ENCODE measurements at regions not wholly inside any gene's neighbourhood (a gene's known extent, or its start where the extent isn't known, plus 50 kb on each side); places are given as distances from the start of the nearest gene placed in this dataset.

DNA sequence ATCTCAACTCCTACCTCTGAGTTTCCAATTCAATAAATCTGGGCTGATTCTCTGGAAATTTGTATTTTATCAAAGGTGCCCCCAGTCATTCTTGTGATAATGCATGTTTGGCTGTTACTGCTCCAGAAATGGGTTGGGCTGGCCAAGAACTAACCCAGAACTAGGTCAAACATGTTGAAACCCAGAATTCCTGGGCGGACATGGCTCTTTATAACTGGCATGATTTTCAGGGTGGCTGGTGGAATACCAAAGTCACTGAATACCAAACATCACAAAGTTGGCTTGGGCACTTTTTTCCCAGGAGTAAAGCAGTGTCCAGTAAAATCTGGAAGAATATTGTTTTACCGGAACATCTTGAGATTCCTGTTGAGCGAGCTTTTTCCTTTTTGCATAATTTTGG, 89.4 kb upstream of the S1PR1 start:
- DNase-seq (ENCODE audit: low spot score): no peak
- H3K4me3 ChIP-seq: no peak overlapping the region
- no peaks in the 10 kb centered on the region for H3K36me3 Mint-ChIP-seq
- no peak overlapping the region for H3K4me2 ChIP-seq
- H3K4me1 Mint-ChIP-seq: peaks cover 40% of the 10 kb centered on the region
- no peak overlapping the region for H3K4me3 Mint-ChIP-seq
- H2AFZ ChIP-seq (replicated peaks): no peak overlapping the region
- H3K9me3 Mint-ChIP-seq: no peaks in the 10 kb centered on the region
- no peaks in the 10 kb centered on the region for H3K79me2 ChIP-seq (ENCODE audit: low read depth)
- TF ChIP-seq, protein P1, sequence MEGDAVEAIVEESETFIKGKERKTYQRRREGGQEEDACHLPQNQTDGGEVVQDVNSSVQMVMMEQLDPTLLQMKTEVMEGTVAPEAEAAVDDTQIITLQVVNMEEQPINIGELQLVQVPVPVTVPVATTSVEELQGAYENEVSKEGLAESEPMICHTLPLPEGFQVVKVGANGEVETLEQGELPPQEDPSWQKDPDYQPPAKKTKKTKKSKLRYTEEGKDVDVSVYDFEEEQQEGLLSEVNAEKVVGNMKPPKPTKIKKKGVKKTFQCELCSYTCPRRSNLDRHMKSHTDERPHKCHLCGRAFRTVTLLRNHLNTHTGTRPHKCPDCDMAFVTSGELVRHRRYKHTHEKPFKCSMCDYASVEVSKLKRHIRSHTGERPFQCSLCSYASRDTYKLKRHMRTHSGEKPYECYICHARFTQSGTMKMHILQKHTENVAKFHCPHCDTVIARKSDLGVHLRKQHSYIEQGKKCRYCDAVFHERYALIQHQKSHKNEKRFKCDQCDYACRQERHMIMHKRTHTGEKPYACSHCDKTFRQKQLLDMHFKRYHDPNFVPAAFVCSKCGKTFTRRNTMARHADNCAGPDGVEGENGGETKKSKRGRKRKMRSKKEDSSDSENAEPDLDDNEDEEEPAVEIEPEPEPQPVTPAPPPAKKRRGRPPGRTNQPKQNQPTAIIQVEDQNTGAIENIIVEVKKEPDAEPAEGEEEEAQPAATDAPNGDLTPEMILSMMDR (IDR thresholded peaks at IDR 0.05): no peak
- H4K20me1 ChIP-seq (ENCODE audit: low read depth): no peaks in the 10 kb centered on the region
- H3K4me1 ChIP-seq: no peaks in the 10 kb centered on the region
- no peaks in the 10 kb centered on the region for H3K36me3 ChIP-seq
- H3K9ac ChIP-seq: no peak overlapping the region
- no peaks in the 10 kb centered on the region for H3K9me3 ChIP-seq (ENCODE audit: low read depth)
- peak overlapping the region; percentile 22 for H3K27ac Mint-ChIP-seq
- H3K27me3 Mint-ChIP-seq (ENCODE audit: insufficient read depth, low read depth): peaks cover under 1% of the 10 kb centered on the region
- H3K27me3 ChIP-seq: no peaks in the 10 kb centered on the region
- no peak overlapping the region for H3K27ac ChIP-seq
- H3F3A ChIP-seq (ENCODE audit: low read depth): no peaks in the 10 kb centered on the region

DNA sequence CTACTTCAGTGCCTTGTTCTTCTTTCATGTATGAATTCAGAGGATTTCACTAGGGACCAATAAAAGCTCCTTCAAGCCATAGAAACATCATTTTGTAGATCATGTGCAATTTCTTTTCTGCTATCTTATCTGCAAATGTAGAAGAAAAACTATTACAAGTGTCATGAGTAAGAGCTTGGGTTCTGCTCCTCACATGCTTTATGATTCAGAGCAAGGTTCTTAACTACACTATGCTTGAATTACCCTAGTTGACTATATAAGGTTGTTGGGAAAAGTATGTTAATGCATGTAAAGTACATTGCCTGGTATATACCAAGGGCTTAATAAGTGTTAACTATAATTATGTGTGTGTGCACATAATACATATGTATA, 91.4 kb upstream of the S1PR1 start:
- Histone ChIP-seq H3K9ac (no peak overlapping the region), H3K27ac (no peak overlapping the region), H4K20me1 (ENCODE audit: low read depth) (no peaks in the 10 kb centered on the region), H2AFZ (replicated peaks) (no peak overlapping the region), H3K36me3 (no peaks in the 10 kb centered on the region), H3F3A (ENCODE audit: low read depth) (no peaks in the 10 kb centered on the region), H3K4me2 (no peak overlapping the region), H3K4me3 (no peak overlapping the region), H3K9me3 (ENCODE audit: low read depth) (no peaks in the 10 kb centered on the region), H3K27me3 (no peaks in the 10 kb centered on the region), H3K4me1 (no peaks in the 10 kb centered on the region), H3K79me2 (ENCODE audit: low read depth) (no peaks in the 10 kb centered on the region)
- DNase-seq (ENCODE audit: low spot score): no peak
- no peaks in the 10 kb centered on the region for H3K27me3 Mint-ChIP-seq (ENCODE audit: insufficient read depth, low read depth)
- H3K36me3 Mint-ChIP-seq: no peaks in the 10 kb centered on the region
- H3K27ac Mint-ChIP-seq: no peak overlapping the region
- H3K4me1 Mint-ChIP-seq: peaks cover 32% of the 10 kb centered on the region
- no peaks in the 10 kb centered on the region for H3K9me3 Mint-ChIP-seq
- TF ChIP-seq, protein P1 (IDR thresholded peaks at IDR 0.05): no peak
- no peak for TF ChIP-seq EZH2phosphoT487 (IDR thresholded peaks at IDR 0.05)
- TF ChIP-seq EZH2 (IDR thresholded peaks at IDR 0.05): no peak
- no peak overlapping the region for H3K4me3 Mint-ChIP-seq

DNA sequence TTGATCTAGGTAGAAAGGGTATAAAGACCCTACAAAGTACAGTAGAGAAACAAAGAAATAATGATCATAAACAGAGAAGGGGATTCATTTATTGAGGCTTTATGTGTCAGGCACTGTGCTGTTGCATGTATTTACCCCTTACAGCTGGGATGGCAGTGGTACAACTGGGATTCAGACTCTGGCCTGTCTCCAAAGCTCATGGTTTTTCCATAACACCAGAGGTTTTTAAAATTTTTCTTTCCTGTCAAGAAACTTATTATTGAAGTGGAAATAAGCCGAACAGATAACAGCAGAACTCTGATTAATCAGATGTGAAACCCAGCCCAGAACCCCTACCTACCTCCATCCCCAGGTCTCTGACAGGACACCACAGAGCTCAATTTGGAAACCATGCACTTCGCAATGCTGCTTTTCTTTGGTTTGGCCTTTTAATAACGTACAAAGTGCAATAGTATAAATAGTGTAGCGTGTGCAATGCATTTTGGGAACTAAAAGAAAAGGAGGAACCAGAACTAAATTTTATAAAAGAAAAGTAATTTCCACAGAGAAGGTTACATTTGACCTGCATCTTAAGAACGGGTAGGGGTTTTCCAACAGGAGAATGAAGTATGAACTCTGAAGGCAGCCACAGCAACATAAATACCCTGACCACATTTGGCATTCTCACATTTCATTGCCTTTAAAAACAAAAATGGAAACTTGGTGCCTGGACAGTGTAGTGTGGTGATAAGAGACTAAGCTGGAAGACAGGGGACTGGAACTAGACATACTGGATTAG, 92.0 kb upstream of the S1PR1 start:
- Histone ChIP-seq H4K20me1 (ENCODE audit: low read depth) (no peaks in the 10 kb centered on the region), H3K4me3 (no peak overlapping the region), H3K4me1 (no peaks in the 10 kb centered on the region), H2AFZ (replicated peaks) (no peak overlapping the region), H3K9me3 (ENCODE audit: low read depth) (no peaks in the 10 kb centered on the region), H3F3A (ENCODE audit: low read depth) (no peaks in the 10 kb centered on the region), H3K4me2 (no peak overlapping the region), H3K79me2 (ENCODE audit: low read depth) (no peaks in the 10 kb centered on the region), H3K9ac (no peak overlapping the region), H3K36me3 (no peaks in the 10 kb centered on the region), H3K27me3 (no peaks in the 10 kb centered on the region), H3K27ac (no peak overlapping the region)
- no peak overlapping the region for H3K27ac Mint-ChIP-seq
- no peaks in the 10 kb centered on the region for H3K9me3 Mint-ChIP-seq
- H3K27me3 Mint-ChIP-seq (ENCODE audit: insufficient read depth, low read depth): no peaks in the 10 kb centered on the region
- no peak for DNase-seq (ENCODE audit: low spot score)
- TF ChIP-seq EZH2phosphoT487 (IDR thresholded peaks at IDR 0.05) (no peak), EZH2 (IDR thresholded peaks at IDR 0.05) (no peak)
- TF ChIP-seq, protein P1 (IDR thresholded peaks at IDR 0.05): no peak
- H3K4me3 Mint-ChIP-seq: no peak overlapping the region
- no peaks in the 10 kb centered on the region for H3K36me3 Mint-ChIP-seq
- H3K4me1 Mint-ChIP-seq: peaks cover 30% of the 10 kb centered on the region

All from neural progenitor cell (in vitro differentiated cells).